Amniotic stem cell (primary cell): ENCODE measurements at regions not wholly inside any gene's neighbourhood (a gene's known extent, or its start where the extent isn't known, plus 50 kb on each side); places are given as distances from the start of the nearest gene placed in this dataset.

Experiments used
- DNase-seq: peaks from one replicate; lab custom pipeline; 2025; lab: John Stamatoyannopoulos, UW

GRCh38 chr4:177051473-177052060 lies 258.1 kb upstream of the NEIL3 start:
- DNase-seq = no peak

GRCh38 chr4:177052211-177052934 lies 257.3 kb upstream of the NEIL3 start:
- DNase-seq = no peak

- no peak for DNase-seq
Observed at GRCh38 chr4:177057186-177057585, 252.5 kb upstream of the NEIL3 start.

- no peak for DNase-seq
Observed at GRCh38 chr4:177064116-177064515, 245.6 kb upstream of the NEIL3 start.

GRCh38 chr4:177064729-177065394 lies 244.8 kb upstream of the NEIL3 start:
- no peak for DNase-seq

- no peak for DNase-seq
Observed at GRCh38 chr4:177066746-177067145, 242.9 kb upstream of the NEIL3 start.

GRCh38 chr4:177070533-177071058 lies 239.1 kb upstream of the NEIL3 start:
- no peak for DNase-seq

GRCh38 chr4:177077095-177077971 lies 232.3 kb upstream of the NEIL3 start:
- no peak for DNase-seq

- DNase-seq = no peak
Observed at GRCh38 chr4:177079327-177079726, 230.3 kb upstream of the NEIL3 start.

GRCh38 chr4:177080388-177080787 lies 229.3 kb upstream of the NEIL3 start:
- no peak for DNase-seq

- DNase-seq = no peak
Observed at GRCh38 chr4:177087060-177087459, 222.6 kb upstream of the NEIL3 start.

GRCh38 chr4:177087499-177087898 lies 222.2 kb upstream of the NEIL3 start:
- DNase-seq = no peak

- DNase-seq = no peak
Observed at GRCh38 chr4:177091515-177091914, 218.2 kb upstream of the NEIL3 start.

- DNase-seq = no peak
Observed at GRCh38 chr4:177092807-177093206, 216.9 kb upstream of the NEIL3 start.

GRCh38 chr4:177093964-177094363 lies 215.7 kb upstream of the NEIL3 start:
- DNase-seq = no peak

- DNase-seq = no peak
Observed at GRCh38 chr4:177097291-177097690, 212.4 kb upstream of the NEIL3 start.

- DNase-seq = no peak
Observed at GRCh38 chr4:177099211-177099610, 210.5 kb upstream of the NEIL3 start.

GRCh38 chr4:177100307-177100706 lies 209.4 kb upstream of the NEIL3 start:
- DNase-seq = no peak

GRCh38 chr4:177103619-177104018 lies 206.1 kb upstream of the NEIL3 start:
- no peak for DNase-seq

- no peak for DNase-seq
Observed at GRCh38 chr4:177105536-177105935, 204.1 kb upstream of the NEIL3 start.

GRCh38 chr4:177107288-177107921 lies 202.3 kb upstream of the NEIL3 start:
- no peak for DNase-seq

- DNase-seq = peak; percentile 16
Observed at GRCh38 chr4:177108708-177109107, 201.0 kb upstream of the NEIL3 start.
